ENCODE measurements at regions not wholly inside any gene's neighbourhood (a gene's known extent, or its start where the extent isn't known, plus 50 kb on each side); places are given as distances from the start of the nearest gene placed in this dataset.

DNA sequence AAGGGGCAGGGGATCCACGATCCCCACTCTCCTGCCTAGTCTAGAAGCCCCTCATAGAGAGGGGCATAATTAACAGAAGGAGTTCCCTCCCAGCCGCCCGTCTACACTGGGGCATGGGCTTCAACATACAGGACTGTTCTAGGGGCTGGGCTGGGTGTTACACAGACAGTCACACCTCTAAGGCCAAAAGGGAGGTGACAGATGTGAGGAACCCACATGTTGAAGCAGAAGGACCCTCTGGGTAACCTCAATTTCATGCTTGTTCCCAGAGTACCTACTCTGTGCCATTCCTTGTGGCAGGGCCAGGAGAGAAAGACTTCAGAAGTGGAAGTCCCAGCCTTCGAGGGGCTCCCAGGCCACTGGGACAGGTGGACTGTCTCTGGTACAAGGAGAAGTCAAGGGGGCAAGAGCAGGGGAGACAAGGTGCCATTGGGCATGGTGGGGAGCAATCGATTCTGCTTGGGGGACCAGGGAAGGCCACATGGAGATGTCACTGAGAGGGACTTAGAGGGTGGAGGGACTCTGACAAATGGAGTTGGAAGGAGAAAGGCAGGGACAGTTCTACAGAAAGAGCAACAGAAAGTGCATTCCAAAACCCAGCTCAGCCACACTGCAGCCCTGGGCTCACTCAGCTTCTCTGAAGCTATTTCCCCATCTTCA lies 71.3 kb downstream of the CPN2 start:
- no peak for DNase-seq (ENCODE audit: low read depth)

DNA sequence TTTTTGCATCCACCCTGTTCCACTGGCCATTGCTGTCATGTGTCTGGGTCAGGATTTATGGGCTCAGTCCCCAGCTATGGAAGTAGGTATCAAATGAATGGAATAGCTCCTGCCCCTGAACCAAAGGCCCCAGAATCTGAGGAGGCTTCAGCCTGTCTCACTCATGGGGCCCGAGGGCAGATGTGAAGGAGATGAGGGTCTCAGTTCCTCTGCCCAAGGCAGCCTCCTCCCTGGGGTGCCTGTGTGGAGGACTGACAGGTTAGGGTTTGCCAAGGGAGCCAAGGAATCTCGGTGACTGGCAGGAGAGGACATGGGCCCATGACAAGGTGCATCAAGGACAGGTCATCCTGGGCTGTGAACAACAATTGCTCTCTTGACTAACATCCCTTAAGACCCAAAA lies 70.4 kb downstream of the CPN2 start:
- DNase-seq (ENCODE audit: low read depth): no peak

DNA sequence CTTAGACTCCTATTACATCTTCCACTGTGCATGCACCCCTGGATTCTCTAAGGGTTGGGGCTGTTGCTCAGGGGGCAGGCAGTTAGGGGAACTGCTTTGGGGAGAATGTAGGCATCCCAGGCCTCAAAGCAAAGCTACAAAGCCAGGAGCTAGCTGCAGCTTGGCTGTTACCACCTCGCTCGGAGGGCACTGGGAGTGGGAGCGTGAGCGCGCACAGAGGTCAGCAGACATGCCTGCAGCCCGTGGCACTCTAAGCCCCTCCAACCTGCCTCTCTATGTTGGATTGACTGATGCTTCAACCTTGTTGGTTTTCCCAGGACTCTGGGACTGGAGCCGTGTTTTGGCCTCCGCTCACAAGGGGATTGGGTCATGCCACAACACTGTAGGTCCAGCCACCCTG lies 69.8 kb downstream of the CPN2 start:
- DNase-seq (ENCODE audit: low read depth): no peak

DNA sequence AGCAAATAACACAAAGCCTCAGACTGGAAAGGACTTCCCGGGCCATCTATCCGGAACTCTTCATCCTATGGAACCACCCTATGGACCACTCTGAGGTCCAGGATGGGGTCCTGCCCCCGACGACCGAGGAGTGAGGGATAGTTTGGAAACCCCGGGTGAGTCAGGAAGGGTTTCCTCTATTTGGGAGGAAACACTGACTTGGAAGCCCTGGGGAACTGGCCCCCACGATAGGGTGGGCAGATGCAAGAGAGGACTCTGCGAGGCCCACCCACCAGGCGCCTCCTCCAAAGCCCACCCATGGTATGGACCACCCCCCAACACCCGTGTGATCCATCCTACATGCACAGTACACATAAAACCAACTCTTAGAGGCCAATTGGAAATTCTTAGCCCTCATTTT lies 69.4 kb downstream of the CPN2 start:
- no peak for DNase-seq (ENCODE audit: low read depth)

DNA sequence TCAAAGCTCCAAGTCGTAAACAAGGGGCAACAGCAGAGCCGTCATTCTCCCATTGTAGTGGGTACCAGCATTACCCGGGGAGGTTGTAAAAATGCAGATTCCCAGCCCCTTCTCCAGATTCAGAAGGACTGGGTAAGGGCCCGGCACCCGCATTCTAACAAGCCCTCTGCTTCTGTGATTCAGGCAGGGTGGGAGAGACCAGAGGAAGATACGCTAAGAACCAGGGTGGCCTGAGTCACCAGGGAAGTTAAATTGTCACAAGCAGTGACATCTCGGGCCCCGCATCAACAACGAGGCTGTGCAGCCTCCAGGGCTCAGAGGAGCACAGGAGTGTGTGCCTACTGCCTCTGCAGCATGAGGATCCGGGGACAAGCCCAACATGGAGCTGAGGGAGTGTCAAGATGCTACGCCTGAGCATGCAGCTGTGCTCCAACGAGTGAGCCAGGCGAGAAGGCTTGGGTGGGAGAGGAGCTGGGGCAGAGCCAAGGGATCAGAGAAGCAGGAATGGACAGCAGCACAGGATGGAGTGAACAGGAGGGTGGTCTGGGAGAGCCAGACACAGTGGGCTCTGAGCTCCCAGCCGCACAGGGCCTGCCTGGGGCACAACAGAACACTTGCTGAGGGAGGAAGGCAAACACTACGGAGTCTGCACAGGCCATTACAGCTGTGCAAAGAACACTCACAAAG lies 68.5 kb downstream of the CPN2 start:
- no peak for DNase-seq (ENCODE audit: low read depth)

DNA sequence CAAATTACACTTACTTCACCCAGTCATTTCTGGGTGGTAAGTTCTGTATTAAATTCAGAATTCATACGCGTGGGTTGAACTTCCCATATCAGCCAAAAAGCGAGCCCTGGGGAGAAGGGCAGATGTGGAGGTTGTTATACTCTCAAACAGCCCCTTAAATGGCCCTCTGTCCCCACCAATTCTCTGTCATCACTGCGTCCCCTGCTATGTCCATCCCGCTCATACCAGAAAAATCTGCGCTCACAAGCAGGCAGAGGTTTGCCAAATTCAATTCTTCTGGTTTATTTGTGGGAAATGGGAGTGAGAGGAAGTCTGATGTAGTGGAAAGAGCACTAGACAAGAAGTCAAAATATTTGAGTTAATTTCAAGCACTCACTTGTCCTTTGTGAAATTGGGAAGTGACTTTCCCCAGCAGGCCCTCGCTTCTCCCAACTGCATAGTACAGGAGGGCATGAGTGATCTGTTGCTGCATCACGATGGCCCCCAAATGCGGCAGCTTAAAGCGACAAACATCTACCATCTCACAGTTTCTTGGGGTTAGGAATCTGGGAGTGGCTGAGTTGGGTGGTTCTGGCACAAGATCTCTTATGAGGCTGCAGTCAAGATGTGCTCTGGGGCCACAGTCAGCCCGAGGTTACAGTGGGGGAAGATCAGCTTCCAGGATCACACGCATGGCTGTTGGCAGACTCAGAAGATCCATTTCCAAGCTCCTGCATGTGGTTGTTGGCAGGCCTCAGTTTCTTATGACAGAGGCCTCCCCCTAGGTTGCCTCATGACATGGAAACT lies 67.7 kb downstream of the CPN2 start:
- DNase-seq (ENCODE audit: low read depth): no peak

DNA sequence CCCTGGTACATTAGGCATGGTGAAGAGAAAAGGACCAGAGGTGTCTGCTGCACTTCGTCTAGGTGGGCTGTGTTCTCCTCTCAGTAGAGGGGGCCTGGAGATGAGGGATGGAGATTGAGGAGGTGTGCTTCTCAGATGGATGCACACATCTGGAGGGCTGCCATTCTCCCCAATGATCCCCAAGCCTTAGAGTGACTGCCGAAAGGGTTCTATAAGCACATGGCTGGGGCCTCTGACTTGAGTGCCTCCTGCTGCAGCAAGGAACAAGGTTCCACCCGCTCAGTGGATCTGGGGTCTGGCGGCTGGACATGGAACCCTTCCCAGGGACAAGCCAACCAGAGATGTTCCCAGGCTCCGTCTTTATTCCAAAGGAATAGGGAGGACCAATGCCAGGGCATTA lies 66.8 kb downstream of the CPN2 start:
- no peak for DNase-seq (ENCODE audit: low read depth)

DNA sequence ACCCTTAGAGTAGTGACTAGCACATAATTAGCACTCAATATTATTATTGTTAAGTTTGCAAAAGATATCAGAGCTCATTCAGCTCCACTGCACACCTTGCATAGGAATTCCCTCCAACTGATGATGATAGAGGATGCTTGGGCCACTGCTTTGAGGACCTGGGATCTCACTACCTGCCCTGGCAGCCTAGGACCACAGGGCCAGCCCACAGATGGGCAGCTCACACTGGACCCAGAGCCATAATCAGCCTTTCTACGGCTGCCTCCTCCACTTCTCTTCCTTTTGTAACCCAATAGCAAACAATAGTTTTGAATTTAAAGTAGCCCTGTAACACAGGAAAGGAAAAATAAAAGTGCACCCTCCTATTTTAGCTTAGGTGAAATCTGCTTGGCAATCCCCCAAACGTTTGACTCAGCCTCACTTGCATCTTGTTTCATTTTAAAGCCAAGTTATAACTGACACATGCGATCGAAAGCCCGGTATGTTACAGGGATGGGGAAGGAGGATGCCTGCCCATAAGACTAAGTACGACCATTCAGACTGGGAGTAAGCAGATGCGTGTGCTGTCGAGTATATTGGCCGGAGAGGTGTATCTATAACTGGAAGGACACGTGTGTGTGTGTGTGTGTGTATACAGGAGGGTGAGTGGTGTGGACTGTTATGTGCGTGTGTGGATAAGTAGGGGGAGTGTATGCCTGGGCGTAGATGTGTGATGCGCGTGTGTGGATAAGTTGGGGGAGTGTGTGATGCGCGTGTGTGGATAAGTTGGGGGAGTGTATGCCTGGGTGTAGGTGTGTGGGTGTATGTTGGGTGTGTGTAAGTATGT lies 65.9 kb downstream of the CPN2 start:
- DNase-seq (ENCODE audit: low read depth): peak; percentile 70

DNA sequence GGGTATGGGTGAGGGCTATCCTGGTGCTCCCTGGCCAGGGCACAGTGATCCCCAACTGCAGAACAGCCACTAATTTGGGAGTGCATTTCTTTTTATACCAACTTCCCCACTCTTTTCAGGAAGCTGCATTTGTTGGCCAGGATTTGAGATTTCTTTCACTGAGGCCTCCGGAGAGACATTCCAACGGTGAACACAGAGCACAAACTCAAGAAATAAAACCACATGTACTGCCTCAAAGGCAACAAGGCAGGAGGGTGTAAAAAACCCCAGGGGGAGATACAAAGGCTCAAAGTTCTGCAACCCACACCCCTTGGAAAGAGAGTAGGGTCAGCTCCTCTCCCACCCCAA lies 65.3 kb downstream of the CPN2 start:
- DNase-seq (ENCODE audit: low read depth): no peak

DNA sequence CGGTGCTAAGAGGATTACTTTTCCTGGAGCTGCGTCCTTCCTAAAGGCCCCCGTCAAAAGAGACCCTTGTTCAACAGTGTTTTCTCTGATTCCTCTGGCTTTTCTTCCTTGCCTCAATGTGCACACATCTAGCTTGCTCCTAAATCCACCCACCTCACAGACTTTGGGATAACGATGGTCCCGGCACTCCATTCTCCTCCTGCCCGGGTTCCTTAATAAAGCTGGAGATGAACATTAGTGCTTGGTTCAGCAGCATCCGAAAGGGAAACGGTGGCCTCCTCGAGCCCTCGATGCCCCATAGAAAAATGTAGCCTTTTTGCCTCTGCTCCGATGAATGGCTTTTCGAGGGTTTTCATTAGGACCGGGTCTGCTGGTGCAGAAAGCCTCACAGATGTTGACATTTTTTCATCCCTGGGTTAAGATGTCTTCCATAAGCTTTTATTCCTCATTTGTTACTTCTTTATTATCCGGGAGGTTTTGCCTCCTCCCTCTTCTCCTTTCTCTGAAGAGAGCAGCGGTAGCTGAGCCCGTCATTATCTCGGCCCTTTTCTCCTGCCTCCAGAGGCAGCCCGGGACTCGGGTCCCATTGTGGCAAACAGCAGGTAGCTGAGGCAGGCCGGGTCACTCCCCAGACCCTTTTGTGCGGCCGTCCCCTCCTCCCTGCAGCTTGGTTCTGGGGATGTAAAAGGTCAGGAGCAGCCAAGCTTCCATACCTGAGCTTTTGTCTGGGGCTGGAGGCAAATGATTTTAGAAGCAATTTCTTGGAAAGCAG lies 64.6 kb downstream of the CPN2 start:
- no peak for DNase-seq (ENCODE audit: low read depth)

DNA sequence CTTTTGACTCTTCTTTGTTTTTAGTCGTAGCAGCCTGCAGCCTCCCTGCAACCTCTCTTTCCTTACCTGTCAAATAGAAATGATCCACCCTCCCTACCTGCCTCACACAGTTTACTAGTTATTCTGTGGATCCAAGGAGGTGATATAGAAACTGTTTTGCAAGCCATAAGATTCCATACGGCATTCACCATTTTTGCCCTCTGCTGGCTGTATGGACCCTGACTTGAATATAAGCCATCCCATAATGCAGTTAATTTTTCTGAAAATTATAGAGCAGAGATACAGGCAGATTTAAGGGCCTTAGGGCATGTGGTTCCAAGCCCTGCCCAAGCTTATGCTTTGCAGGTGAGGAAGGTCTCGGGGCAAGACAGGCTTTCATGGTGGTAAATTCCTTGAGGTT lies 63.8 kb downstream of the CPN2 start:
- no peak for DNase-seq (ENCODE audit: low read depth)

DNA sequence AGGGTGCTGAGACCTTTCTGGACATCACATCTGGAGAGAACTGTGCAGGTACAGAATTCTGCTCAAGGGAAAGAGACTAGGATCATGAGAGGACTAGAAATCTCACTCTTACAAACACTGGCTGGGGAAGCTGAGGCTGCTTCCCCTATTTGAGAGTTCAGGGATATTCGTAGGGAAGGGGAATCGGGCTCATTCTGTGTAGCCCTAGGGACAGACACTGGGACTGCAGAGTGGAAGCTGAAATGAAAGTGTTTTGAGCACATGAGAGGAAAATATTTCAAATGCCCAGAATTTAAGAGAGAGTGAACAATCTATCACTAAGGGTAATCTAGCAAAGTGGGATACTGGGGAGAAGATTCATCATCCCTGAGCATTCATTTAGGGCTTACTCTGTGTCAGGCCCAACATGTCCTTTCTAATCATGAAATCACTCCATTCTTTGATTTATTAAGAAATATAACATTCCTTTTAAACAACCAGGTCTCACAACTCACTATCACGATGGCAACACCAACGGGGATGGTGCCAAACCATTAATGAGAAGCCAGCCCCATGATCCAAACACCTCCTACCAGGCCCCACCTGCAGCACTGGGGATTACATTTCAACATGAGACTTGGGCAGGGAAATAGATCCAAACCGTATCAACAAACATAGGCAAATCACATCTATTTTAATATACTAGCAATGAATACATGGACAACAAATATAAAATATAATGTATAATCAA lies 63.0 kb downstream of the CPN2 start:
- no peak for DNase-seq (ENCODE audit: low read depth)
